ENCODE measurements at regions not wholly inside any gene's neighbourhood (a gene's known extent, or its start where the extent isn't known, plus 50 kb on each side); places are given as distances from the start of the nearest gene placed in this dataset.
"Not testable (repeated sequence)": the region's sequence is repeated elsewhere in the genome, so short reads cannot be mapped to it uniquely, and the experiment has no call there.

DNA sequence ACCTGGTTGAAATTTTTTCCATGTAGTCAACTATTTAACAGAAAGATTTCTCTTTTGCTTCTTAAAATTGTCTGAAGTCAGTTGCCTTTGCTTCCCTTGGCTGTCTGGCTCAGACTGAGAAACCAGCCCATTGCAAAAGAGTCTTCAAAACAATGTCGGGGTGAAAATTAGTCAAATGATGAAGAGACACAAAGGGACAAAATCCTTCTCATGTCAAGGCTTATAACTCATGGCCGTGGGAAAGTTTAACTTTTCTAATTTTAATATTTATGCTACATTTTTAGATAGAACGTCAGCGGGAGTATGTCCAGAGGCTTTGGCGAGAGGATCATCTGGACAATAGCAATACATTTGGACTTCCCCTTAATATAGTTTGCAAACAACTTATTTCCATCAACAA, 127.2 kb downstream of the CD164 start:
- no peak for DNase-seq (ENCODE audit: low read depth in 2 of 2)

DNA sequence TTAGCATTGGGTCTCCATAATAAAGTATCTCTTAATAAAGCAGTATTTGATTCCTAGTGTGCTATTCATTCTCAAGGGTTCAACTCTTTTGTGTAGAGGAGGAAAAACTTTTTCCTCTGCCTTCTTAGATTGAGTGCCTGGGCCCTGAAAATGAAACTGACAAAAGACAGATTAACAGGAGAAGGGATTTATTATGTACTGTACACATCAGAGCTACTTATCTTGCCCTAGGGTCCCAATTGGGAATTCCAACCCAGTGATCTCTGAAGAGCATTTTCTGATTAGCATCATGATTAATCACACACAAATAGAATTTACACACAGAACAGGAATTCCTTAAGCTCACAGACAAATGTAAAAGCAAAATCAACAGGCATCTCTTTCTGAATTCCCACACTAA, 128.9 kb downstream of the CD164 start:
- DNase-seq (ENCODE audit: low read depth in 2 of 2) = no peak

GRCh38 chr6:109252261-109253041, 129.8 kb downstream of the CD164 start:
- no peak for DNase-seq (ENCODE audit: low read depth in 2 of 2)

- no peak for DNase-seq (ENCODE audit: low read depth in 2 of 2)
These were observed 130.4 kb downstream of the CD164 start for GRCh38 chr6:109251839-109252238.

DNA sequence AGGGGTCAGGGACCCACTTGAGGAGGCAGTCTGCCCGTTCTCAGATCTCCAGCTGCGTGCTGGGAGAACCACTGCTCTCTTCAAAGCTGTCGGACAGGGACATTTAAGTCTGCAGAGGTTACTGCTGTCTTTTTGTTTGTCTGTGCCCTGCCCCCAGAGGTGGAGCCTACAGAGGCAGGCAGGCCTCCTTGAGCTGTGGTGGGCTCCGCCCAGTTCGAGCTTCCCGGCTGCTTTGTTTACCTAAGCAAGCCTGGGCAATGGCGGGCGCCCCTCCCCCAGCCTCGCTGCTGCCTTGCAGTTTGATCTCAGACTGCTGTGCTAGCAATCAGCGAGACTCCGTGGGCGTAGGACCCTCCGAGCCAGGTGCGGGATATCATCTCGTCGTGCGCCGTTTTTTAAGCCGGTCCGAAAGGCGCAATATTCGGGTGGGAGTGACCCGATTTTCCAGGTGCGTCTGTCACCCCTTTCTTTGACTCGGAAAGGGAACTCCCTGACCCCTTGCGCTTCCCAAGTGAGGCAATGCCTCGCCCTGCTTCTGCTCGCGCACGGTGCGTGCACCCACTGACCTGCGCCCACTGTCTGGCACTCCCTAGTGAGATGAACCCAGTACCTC, 131.6 kb downstream of the CD164 start:
- not testable (repeated sequence) for DNase-seq (ENCODE audit: low read depth in 2 of 2)

DNA sequence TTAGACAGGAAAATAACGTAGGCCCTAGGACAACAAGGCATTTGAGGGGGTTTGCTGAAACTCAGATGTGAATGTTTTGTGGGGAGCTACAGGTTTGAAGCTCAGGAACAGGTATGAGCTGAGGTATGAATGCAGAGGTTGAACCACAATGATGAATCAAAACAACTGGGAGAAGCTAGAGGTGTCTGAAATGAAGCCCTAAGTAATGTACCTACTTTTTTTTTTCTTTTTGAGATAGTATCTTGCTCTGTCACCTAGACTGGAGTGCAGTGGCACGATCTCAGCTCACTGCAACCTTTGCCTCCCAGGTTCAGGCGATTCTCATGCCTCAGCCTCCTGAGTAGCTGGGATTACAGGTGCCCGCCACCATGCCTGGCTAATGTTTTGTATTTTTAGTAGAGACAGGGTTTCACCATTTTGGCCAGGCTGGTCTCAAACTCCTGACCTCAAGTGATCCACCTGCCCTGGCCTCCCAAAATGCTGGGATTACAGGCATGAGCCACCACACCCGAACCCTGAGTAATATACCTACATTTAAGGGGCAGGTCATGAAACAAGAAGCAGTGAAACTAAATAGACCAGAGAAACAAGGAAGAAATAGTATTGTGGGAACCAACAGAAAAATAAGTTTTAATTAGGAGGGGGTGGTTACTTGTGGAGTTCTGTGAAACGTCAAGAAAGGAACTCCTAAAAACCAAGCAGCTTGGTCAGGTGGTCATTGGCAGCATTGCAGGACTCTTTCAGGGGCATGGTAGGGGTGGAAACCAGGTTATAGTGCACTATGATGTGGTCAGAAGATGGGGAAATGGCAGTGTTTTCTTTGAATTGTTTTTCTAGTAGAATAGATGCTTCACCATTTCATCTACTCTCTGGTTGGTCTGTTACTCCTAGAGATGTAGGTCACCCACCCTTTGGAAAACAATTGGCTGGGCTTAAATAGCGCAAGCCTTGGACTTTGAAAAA, 138.1 kb downstream of the CD164 start:
- DNase-seq (ENCODE audit: low read depth in 2 of 2) = no peak

DNA sequence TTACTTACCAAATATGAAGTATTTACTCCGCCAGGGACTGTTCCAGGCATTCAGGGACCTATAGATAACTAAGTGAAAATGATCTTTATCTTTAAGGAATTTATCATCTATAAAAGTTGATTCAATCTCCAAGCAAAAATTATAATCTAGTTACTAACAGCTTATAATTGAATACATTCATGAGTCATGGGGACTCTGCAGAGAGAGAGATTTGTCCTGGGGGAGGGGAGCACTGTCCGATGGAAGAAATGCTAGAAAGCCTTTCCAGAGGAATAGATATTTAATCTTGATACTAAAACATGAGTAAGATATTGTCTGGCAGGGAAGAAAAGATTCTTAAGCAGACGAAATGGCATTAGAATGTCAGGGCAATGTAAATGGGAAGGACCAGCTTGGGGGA, 139.3 kb downstream of the CD164 start:
- no peak for DNase-seq (ENCODE audit: low read depth in 2 of 2)

GRCh38 chr6:109242029-109242428, 140.2 kb downstream of the CD164 start:
- no peak for DNase-seq (ENCODE audit: low read depth in 2 of 2)

DNA sequence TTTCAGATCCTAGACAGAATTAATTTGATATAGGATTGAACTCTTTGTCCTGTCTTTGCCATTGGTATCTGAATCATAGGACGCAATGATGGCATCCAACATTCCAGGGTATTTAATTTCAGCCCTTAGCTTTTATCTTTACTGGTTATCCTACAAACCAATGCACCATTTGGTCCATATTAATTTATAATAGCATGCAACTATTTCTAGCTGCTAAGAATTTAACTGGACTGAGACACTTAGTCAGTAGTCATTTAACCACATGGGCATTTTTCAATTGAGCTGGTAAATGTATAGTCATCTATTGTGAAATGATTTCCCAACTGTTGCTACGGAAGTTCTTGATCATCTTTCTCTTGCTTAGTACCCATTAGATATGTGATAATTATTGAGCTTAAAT, 141.1 kb downstream of the CD164 start:
- no peak for DNase-seq (ENCODE audit: low read depth in 2 of 2)

DNA sequence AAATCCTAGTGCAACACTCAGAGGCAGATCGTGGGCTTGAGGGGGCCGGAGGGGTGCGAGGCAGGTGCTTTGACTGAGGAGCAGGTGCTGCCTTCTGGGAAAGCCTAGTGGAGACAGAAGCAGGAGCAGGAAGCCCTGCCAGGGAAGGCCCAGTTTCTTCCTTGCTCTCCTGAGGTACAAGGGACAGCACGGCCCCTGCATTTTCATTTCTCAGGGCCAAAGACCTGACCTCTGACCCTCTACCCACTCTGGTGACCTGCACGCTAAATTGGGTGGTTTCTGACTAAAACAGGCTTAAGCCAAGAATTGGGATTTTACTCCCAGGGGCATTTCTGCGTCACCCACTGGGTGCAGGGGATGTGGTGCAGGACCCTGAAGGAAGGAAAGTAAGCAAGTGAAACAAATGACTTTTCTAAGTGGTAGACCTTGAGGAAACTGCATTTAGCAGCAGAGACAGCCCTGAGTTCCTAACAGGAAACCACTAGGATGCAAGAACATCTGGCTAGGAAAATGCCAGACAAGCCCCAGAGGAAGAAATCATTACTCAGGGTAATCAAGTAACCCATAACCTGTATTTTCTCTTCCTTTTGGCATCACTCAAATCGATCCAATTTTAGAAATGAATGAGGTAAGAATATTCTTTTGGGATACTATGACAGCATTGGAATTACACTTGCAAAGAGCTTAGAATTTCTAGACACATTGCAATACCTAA, 141.7 kb downstream of the CD164 start:
- DNase-seq (ENCODE audit: low read depth in 2 of 2) = no peak

DNA sequence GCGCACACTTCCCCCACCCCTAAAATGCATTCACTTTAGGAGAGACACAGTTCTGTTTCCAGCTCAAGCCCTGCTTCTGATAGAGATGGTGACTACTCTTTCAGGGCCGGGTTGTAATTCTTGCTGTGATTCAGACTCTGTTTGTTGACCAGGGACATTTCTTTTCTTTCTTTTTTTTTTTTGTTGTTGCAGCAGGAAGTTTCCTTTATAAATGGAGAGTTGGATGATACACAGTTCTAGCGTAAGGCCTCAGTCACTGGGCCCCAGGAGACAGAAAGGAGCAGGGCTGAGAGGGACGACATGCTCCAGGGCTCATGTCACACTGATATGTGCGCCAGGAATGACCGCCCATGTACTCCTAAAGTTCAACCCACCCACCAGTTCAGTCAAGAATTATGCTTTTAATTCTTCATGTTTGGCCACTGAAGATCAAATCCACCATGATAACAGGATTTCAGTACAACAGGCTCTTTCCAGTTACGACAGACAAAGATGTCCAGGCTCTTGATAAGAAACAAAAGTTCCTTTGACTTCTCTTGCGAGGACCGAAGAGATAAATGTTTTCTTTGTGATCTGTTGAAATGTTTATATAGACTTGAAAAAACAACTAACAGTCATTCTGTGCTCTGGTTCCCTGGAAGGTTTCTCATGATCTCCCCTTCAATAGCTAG, 142.5 kb downstream of the CD164 start:
- no peak for DNase-seq (ENCODE audit: low read depth in 2 of 2)

DNA sequence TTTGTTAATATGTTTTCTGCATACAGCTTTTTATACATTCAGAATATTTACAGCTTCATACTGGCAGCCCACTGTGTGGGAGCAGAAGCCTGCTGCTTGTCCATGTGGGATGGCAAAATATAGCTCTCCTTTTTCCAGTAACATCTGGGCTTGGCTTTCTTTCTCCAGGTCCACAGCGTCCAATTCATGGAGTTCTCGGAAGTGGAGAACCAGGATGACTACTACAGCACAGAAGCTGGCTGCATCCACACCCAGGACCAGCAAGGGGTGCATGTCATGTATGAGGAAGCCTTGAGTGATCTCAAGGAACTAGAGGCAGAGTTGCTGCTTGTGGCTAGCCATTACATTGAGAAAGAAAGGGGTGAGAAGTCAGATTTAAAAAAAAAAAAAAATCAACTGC, 143.1 kb downstream of the CD164 start:
- DNase-seq (ENCODE audit: low read depth in 2 of 2) = no peak

GRCh38 chr6:109238396-109238795, 143.1 kb downstream of the CEP57L1 start:
- DNase-seq (ENCODE audit: low read depth in 2 of 2) = no peak

- DNase-seq (ENCODE audit: low read depth in 2 of 2) = no peak
These were observed 142.7 kb downstream of the CEP57L1 start for GRCh38 chr6:109237986-109238329.

GRCh38 chr6:109237077-109237985, 142.0 kb downstream of the CEP57L1 start:
- DNase-seq (ENCODE audit: low read depth in 2 of 2) = no peak

GRCh38 chr6:109236115-109237076, 141.1 kb downstream of the CEP57L1 start:
- DNase-seq (ENCODE audit: low read depth in 2 of 2) = no peak

DNA sequence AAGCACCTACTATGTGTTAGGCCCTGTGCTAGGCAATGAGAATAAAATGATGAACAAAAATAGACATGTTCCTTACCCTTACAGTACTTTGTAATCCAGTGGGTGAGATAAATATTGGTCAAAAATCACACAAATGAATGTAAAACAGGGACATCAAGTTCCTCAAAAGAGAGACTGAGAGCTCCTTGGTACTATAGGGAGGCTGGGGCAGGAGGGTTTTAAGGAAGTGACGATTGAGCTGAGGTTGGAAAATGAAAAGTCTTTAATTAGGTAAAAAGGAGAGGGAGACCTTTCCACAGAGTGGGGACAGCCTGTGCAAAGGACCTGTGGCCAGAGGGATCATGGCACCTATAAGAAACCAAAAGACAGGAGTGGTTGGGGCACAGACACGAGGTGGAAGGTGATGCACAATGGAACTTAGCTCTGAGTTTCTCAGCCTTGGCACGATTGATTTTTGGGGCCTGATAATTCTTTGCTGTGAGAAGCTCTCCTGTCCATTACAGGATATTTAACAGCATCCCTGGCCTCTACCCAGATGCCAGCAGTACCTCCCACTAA, 140.3 kb downstream of the CEP57L1 start:
- DNase-seq (ENCODE audit: low read depth in 2 of 2) = no peak

GRCh38 chr6:109230453-109230852, 135.1 kb downstream of the CEP57L1 start:
- DNase-seq (ENCODE audit: low read depth in 2 of 2) = no peak

DNA sequence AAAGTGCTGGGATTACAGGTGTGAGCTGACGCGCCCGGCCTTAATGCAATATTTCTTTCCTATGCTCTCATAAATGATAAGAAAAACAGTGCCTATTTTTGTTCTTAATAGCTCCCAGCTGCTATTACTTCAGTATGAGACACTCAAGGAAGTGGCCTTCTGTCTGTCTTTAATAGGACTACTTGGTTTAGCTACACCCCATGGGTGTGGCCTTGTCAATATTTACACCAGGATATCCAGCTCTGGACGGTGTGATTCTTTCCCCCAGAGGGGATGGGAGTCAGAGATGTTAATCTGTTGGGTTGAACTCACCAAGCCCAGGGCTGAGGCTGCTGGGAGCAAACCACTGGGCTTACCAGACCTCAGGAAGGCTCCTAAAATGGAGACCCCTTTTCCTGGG, 134.2 kb downstream of the CEP57L1 start:
- DNase-seq (ENCODE audit: low read depth in 2 of 2) = no peak
